HUES48 (cell line): ENCODE measurements at regions not wholly inside any gene's neighbourhood (a gene's known extent, or its start where the extent isn't known, plus 50 kb on each side); places are given as distances from the start of the nearest gene placed in this dataset.

ENCODE experiments used
- H3K27ac ChIP-seq: one replicate; pipeline ENCODE4 v1.7.0; 2013; ENCODE audit warnings: low read depth, low read length, inconsistent platforms
- H3K27me3 ChIP-seq: 2 replicates; pipeline ENCODE4 v1.6.1; 2013; ENCODE audit warnings: mild to moderate bottlenecking, low read length; ENCODE audit not compliant: control insufficient read depth, insufficient read depth
- H3K36me3 ChIP-seq: 2 replicates; pipeline ENCODE4 v1.6.1; 2013; ENCODE audit warnings: low read length; ENCODE audit not compliant: control insufficient read depth, insufficient read depth
- H3K4me1 ChIP-seq: 2 replicates; pipeline ENCODE4 v1.6.1; 2013; ENCODE audit warnings: mild to moderate bottlenecking, low read length; ENCODE audit not compliant: control insufficient read depth, insufficient read depth
- H3K4me3 ChIP-seq: 2 replicates; pipeline ENCODE4 v1.5.1; 2013; ENCODE audit warnings: mild to moderate bottlenecking, low read depth, low read length
- H3K9ac ChIP-seq: 2 replicates; pipeline ENCODE4 v1.6.1; 2013; ENCODE audit warnings: mild to moderate bottlenecking, low read depth, low read length, moderate library complexity
- H3K9me3 ChIP-seq: 2 replicates; pipeline ENCODE4 v1.6.1; 2013; ENCODE audit warnings: low read length; ENCODE audit not compliant: control insufficient read depth, insufficient read depth

- Histone ChIP-seq H3K27me3 (no peaks in the 10 kb centered on the region), H3K36me3 (no peaks in the 10 kb centered on the region), H3K4me3 (no peak overlapping the region), H3K9ac (no peak overlapping the region), H3K4me1 (no peaks in the 10 kb centered on the region), H3K9me3 (no peaks in the 10 kb centered on the region), H3K27ac (no peak overlapping the region)
Observed at GRCh38 chrX:10813761-10814160, 193.4 kb upstream of the MID1 start.

- H3K27me3 ChIP-seq, result no peaks in the 10 kb centered on the region
- no peaks in the 10 kb centered on the region for H3K4me1 ChIP-seq
- no peak overlapping the region for H3K27ac ChIP-seq
- no peak overlapping the region for H3K4me3 ChIP-seq
- no peak overlapping the region for H3K9ac ChIP-seq
- no peaks in the 10 kb centered on the region for H3K36me3 ChIP-seq
- H3K9me3 ChIP-seq, result no peaks in the 10 kb centered on the region
Observed at GRCh38 chrX:10818651-10819050, 198.3 kb upstream of the MID1 start.

GRCh38 chrX:10819973-10820372 is 199.6 kb upstream of the MID1 start:
- H3K4me1 ChIP-seq, result no peaks in the 10 kb centered on the region
- H3K36me3 ChIP-seq, result no peaks in the 10 kb centered on the region
- no peak overlapping the region for H3K4me3 ChIP-seq
- no peak overlapping the region for H3K9ac ChIP-seq
- no peaks in the 10 kb centered on the region for H3K27me3 ChIP-seq
- H3K27ac ChIP-seq, result no peak overlapping the region
- H3K9me3 ChIP-seq, result no peaks in the 10 kb centered on the region

GRCh38 chrX:10821293-10821692 is 200.9 kb upstream of the MID1 start:
- no peak overlapping the region for H3K4me3 ChIP-seq

GRCh38 chrX:10828036-10828435 is 207.7 kb upstream of the MID1 start:
- H3K4me1 ChIP-seq, result peaks cover 11% of the 10 kb centered on the region
- H3K36me3 ChIP-seq, result no peaks in the 10 kb centered on the region
- no peak overlapping the region for H3K9ac ChIP-seq
- H3K9me3 ChIP-seq, result no peaks in the 10 kb centered on the region
- H3K27ac ChIP-seq, result no peak overlapping the region
- H3K4me3 ChIP-seq, result no peak overlapping the region
- H3K27me3 ChIP-seq, result no peaks in the 10 kb centered on the region

More at GRCh38 chrX:10821293-10821692, 200.9 kb upstream of the MID1 start:
- no peak overlapping the region for H3K9ac ChIP-seq
- no peaks in the 10 kb centered on the region for H3K36me3 ChIP-seq
- H3K4me1 ChIP-seq, result no peaks in the 10 kb centered on the region
- no peak overlapping the region for H3K27ac ChIP-seq
- H3K9me3 ChIP-seq, result no peaks in the 10 kb centered on the region
- H3K27me3 ChIP-seq, result no peaks in the 10 kb centered on the region

- Histone ChIP-seq H3K27ac (no peak overlapping the region), H3K36me3 (no peaks in the 10 kb centered on the region)
Observed at GRCh38 chrX:10828640-10829039, 208.3 kb upstream of the MID1 start.

GRCh38 chrX:10831716-10832502 is 211.5 kb upstream of the MID1 start:
- Histone ChIP-seq H3K4me3 (peak overlapping the region; percentile 52; the same call in 1 of the 2 replicates), H3K27me3 (no peaks in the 10 kb centered on the region), H3K27ac (no peak overlapping the region), H3K9ac (no peak overlapping the region), H3K36me3 (no peaks in the 10 kb centered on the region), H3K4me1 (peaks cover 23% of the 10 kb centered on the region), H3K9me3 (no peaks in the 10 kb centered on the region)

More at GRCh38 chrX:10828640-10829039, 208.3 kb upstream of the MID1 start:
- peaks cover 17% of the 10 kb centered on the region for H3K4me1 ChIP-seq
- no peaks in the 10 kb centered on the region for H3K9me3 ChIP-seq
- H3K9ac ChIP-seq, result no peak overlapping the region
- H3K4me3 ChIP-seq, result no peak overlapping the region
- H3K27me3 ChIP-seq, result no peaks in the 10 kb centered on the region

- Histone ChIP-seq H3K9ac (peak overlapping the region; percentile 41; the same call in 1 of the 2 replicates), H3K36me3 (no peaks in the 10 kb centered on the region), H3K4me3 (peak overlapping the region; percentile 52)
Observed at GRCh38 chrX:10833299-10834169, 213.1 kb upstream of the MID1 start.

GRCh38 chrX:10841579-10841978 is 221.2 kb upstream of the MID1 start:
- Histone ChIP-seq H3K27ac (no peak overlapping the region), H3K4me1 (no peaks in the 10 kb centered on the region), H3K36me3 (no peaks in the 10 kb centered on the region), H3K9me3 (no peaks in the 10 kb centered on the region), H3K9ac (no peak overlapping the region), H3K4me3 (no peak overlapping the region), H3K27me3 (no peaks in the 10 kb centered on the region)

More at GRCh38 chrX:10833299-10834169, 213.1 kb upstream of the MID1 start:
- H3K27ac ChIP-seq, result peak overlapping the region; percentile 1
- H3K9me3 ChIP-seq, result no peaks in the 10 kb centered on the region
- peaks cover 23% of the 10 kb centered on the region for H3K4me1 ChIP-seq
- no peaks in the 10 kb centered on the region for H3K27me3 ChIP-seq

- H3K4me3 ChIP-seq, result no peak overlapping the region
- H3K27ac ChIP-seq, result no peak overlapping the region
- H3K9me3 ChIP-seq, result no peaks in the 10 kb centered on the region
- no peaks in the 10 kb centered on the region for H3K36me3 ChIP-seq
- H3K9ac ChIP-seq, result no peak overlapping the region
- no peaks in the 10 kb centered on the region for H3K27me3 ChIP-seq
- no peaks in the 10 kb centered on the region for H3K4me1 ChIP-seq
Observed at GRCh38 chrX:10842646-10843045, 222.3 kb upstream of the MID1 start.

GRCh38 chrX:10847333-10847732 is 226.9 kb upstream of the MID1 start:
- H3K9ac ChIP-seq, result no peak overlapping the region
- no peak overlapping the region for H3K4me3 ChIP-seq
- H3K27ac ChIP-seq, result no peak overlapping the region
- H3K9me3 ChIP-seq, result no peaks in the 10 kb centered on the region
- no peaks in the 10 kb centered on the region for H3K27me3 ChIP-seq
- no peaks in the 10 kb centered on the region for H3K36me3 ChIP-seq
- no peaks in the 10 kb centered on the region for H3K4me1 ChIP-seq
